ENCODE measurements at regions not wholly inside any gene's neighbourhood (a gene's known extent, or its start where the extent isn't known, plus 50 kb on each side); places are given as distances from the start of the nearest gene placed in this dataset.

DNA sequence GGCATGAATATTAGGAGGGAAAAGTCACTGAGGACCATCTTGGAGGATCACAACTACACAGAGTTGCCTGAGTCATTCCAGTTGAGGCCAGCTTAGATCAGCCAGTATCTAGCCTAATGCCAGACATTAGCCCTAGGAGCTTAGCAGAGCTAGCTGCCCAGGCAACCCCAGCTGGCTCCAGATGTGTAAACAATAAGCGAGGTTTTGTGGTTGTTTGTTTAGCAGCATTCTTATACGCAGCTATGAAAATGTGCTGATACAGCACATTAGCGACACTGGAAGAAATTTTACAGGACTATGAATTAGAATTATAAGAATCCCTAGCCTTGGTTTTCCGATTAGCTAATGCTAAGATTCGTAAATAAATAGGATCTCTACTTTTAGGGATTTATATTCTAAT lies 59.3 kb downstream of the BTBD3 start:
- Histone ChIP-seq H3K36me3 (ENCODE audit: control insufficient read depth in 4 of 4, insufficient read depth in 4 of 4, low read length in 3 of 4) (no peaks in the 10 kb centered on the region), H3K4me3 (ENCODE audit: control insufficient read depth in 1 of 7, extremely low read depth in 1 of 7, insufficient read depth in 4 of 7, low read depth in 2 of 7, low read length in 6 of 7) (no peak overlapping the region), H3K27ac (ENCODE audit: insufficient read depth in 1 of 2, low read depth in 1 of 2, low read length in 2 of 2, poor library complexity in 1 of 2, severe bottlenecking in 2 of 2) (no peak overlapping the region), H3K9me3 (ENCODE audit: control extremely low read depth in 1 of 5, control insufficient read depth in 4 of 5, insufficient read depth in 2 of 5, low read depth in 1 of 5, low read length in 4 of 5) (peaks cover 0 to 3% (median 2%) of the 10 kb centered on the region in 5 experiments), H3K4me1 (ENCODE audit: control extremely low read depth in 1 of 4, control insufficient read depth in 4 of 4, insufficient read depth in 4 of 4, low read length in 3 of 4) (no peaks in the 10 kb centered on the region), H3K27me3 (replicated peaks in 2 of 5; ENCODE audit: control insufficient read depth in 4 of 5, insufficient read depth in 5 of 5, low read length in 4 of 5) (no peaks in the 10 kb centered on the region)
- DNase-seq, result no peak
- 97% methylated on average over 3 of the region's 5 CpGs for WGBS (ENCODE audit: insufficient coverage)
- ChIA-PET POLR2A (no interaction called here), CTCF (no interaction called here)

DNA sequence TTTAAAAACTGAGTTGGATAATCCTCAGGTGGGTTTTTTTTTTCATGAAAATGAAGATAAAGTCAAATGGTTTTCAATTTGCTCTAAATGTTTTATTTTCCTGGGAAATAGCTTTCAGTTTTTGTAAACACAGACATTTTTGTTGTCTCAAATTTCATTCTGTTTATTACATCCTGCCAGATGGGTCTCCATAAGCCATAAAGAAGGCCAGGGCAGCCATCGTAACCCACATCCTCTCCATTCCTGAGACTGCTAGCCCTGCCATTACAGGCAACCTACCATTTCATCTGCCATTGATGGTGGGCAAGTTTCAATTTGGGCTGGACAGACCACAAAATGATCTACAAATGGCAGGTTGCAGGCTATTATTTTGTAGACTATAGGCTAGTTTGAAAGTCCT lies 60.8 kb downstream of the BTBD3 start:
- no peaks in the 10 kb centered on the region for H3K27me3 ChIP-seq (replicated peaks in 2 of 5; ENCODE audit: control insufficient read depth in 4 of 5, insufficient read depth in 5 of 5, low read length in 4 of 5)
- ChIA-PET POLR2A (no interaction called here), CTCF (no interaction called here)
- no peak overlapping the region for H3K27ac ChIP-seq (ENCODE audit: insufficient read depth in 1 of 2, low read depth in 1 of 2, low read length in 2 of 2, poor library complexity in 1 of 2, severe bottlenecking in 2 of 2)
- H3K4me3 ChIP-seq (ENCODE audit: control insufficient read depth in 1 of 7, extremely low read depth in 1 of 7, insufficient read depth in 4 of 7, low read depth in 2 of 7, low read length in 6 of 7), result no peak overlapping the region
- DNase-seq, result no peak
- no peaks in the 10 kb centered on the region for H3K36me3 ChIP-seq (ENCODE audit: control insufficient read depth in 4 of 4, insufficient read depth in 4 of 4, low read length in 3 of 4)
- H3K4me1 ChIP-seq (ENCODE audit: control extremely low read depth in 1 of 4, control insufficient read depth in 4 of 4, insufficient read depth in 4 of 4, low read length in 3 of 4), result no peaks in the 10 kb centered on the region
- no CpG with 5 or more reads among the region's 1 CpG for WGBS (ENCODE audit: insufficient coverage)
- peaks cover 0 to 3% (median 2%) of the 10 kb centered on the region in 5 experiments for H3K9me3 ChIP-seq (ENCODE audit: control extremely low read depth in 1 of 5, control insufficient read depth in 4 of 5, insufficient read depth in 2 of 5, low read depth in 1 of 5, low read length in 4 of 5)

DNA sequence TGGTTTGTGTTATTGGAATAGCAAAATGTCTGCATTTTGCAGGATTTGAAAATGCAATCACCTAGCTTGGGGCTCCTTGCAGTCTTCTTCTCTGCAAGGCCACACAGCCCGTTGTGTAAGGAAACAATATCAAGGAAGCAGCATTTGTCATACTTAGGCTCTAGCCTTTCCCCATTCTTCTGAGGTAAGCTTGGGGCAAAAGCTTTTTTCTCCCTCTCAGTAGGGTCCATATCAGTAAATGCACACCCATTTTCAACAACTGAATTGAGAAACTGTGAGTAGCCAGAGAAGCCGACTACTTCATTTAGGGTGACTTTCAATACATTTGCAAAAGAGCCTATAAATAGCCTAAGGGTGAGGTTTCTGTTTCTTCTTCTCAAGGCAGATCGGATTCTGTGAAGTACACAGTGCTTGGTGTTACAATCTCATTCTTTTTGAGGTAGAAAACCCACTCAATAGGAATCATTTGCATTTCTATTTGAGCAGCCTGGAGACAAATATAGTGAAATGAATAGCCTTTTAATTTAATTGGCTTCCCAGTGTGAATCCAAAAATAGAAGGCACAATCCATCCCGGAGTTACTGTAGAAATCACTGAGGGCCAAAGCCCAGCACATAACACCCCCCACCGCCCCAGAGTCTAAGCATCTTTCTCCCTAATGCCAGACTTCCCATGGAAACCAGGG lies 61.8 kb downstream of the BTBD3 start:
- H3K4me1 ChIP-seq (ENCODE audit: control extremely low read depth in 1 of 4, control insufficient read depth in 4 of 4, insufficient read depth in 4 of 4, low read length in 3 of 4), result no peaks in the 10 kb centered on the region
- no peaks in the 10 kb centered on the region for H3K36me3 ChIP-seq (ENCODE audit: control insufficient read depth in 4 of 4, insufficient read depth in 4 of 4, low read length in 3 of 4)
- H3K27me3 ChIP-seq (replicated peaks in 2 of 5; ENCODE audit: control insufficient read depth in 4 of 5, insufficient read depth in 5 of 5, low read length in 4 of 5), result no peaks in the 10 kb centered on the region
- H3K27ac ChIP-seq (ENCODE audit: insufficient read depth in 1 of 2, low read depth in 1 of 2, low read length in 2 of 2, poor library complexity in 1 of 2, severe bottlenecking in 2 of 2), result no peak overlapping the region
- no peak overlapping the region for H3K4me3 ChIP-seq (ENCODE audit: control insufficient read depth in 1 of 7, extremely low read depth in 1 of 7, insufficient read depth in 4 of 7, low read depth in 2 of 7, low read length in 6 of 7)
- ChIA-PET CTCF (no interaction called here), POLR2A (no interaction called here)
- no peak for DNase-seq
- H3K9me3 ChIP-seq (ENCODE audit: control extremely low read depth in 1 of 5, control insufficient read depth in 4 of 5, insufficient read depth in 2 of 5, low read depth in 1 of 5, low read length in 4 of 5), result peaks cover 0 to 3% (median 2%) of the 10 kb centered on the region in 5 experiments
- WGBS (ENCODE audit: insufficient coverage), result 44% methylated on average over 2 of the region's 5 CpGs

DNA sequence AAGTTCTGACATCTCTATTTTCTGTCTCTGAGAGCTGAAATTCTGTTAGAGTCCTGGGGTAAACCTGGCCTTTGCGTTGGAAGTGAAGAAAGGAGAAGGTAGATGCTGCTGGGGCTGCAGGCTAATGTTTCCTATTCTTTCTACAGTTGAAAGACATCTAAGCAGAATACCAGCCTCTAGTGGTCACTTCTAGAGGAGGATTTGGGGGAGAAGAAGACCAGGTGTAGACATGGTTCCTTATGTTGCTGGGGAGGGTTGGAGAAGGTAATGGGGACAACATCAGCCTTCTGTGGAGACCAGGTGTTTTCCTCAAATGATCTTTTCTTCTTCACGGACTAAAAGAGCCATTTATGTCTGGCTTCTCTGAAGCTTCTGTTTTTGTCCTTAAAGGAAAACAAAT lies 62.6 kb downstream of the BTBD3 start:
- CTCF ChIA-PET, result no interaction called here
- WGBS (ENCODE audit: insufficient coverage), result no CpG with 5 or more reads among the region's 2 CpGs
- H3K9me3 ChIP-seq (ENCODE audit: control extremely low read depth in 1 of 5, control insufficient read depth in 4 of 5, insufficient read depth in 2 of 5, low read depth in 1 of 5, low read length in 4 of 5), result peaks cover 0 to 3% (median 2%) of the 10 kb centered on the region in 5 experiments
- no peaks in the 10 kb centered on the region for H3K4me1 ChIP-seq (ENCODE audit: control extremely low read depth in 1 of 4, control insufficient read depth in 4 of 4, insufficient read depth in 4 of 4, low read length in 3 of 4)
- H3K36me3 ChIP-seq (ENCODE audit: control insufficient read depth in 4 of 4, insufficient read depth in 4 of 4, low read length in 3 of 4), result no peaks in the 10 kb centered on the region
- DNase-seq, result peak in 1 of 3 donors; percentile 0
- POLR2A ChIA-PET, result no interaction called here
- H3K4me3 ChIP-seq (ENCODE audit: control insufficient read depth in 1 of 7, extremely low read depth in 1 of 7, insufficient read depth in 4 of 7, low read depth in 2 of 7, low read length in 6 of 7), result no peak overlapping the region
- no peak overlapping the region for H3K27ac ChIP-seq (ENCODE audit: insufficient read depth in 1 of 2, low read depth in 1 of 2, low read length in 2 of 2, poor library complexity in 1 of 2, severe bottlenecking in 2 of 2)
- H3K27me3 ChIP-seq (replicated peaks in 2 of 5; ENCODE audit: control insufficient read depth in 4 of 5, insufficient read depth in 5 of 5, low read length in 4 of 5), result no peaks in the 10 kb centered on the region

DNA sequence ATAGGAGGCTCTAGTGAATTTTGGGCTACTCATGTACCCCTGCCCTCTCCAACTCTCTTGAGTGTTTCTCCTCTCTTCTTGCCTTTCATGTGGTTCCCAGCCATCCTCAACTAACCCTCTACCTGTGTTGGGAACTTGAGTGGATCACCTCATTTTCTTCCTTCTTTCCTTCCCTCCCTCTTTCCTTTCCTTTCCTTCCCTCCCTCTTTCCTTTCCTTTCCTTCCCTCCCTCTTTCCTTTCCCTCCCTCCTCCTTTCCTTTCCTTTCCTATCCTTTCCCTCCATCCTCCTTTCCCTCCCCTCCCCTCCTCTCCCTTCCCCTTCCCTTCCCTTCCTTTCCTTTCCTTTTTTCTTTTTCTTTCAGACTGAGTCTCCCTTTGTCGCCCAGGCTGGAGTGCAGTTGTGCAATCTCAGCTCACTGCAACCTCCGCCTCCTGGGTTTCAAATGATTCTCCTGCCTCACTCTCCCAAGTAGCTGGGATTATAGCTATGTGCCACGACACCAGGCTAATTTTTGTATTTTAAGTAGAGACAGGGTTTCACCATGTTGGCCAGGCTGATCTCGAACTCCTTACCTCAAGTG lies 63.8 kb downstream of the BTBD3 start:
- H3K4me3 ChIP-seq (ENCODE audit: control insufficient read depth in 1 of 7, extremely low read depth in 1 of 7, insufficient read depth in 4 of 7, low read depth in 2 of 7, low read length in 6 of 7), result no peak overlapping the region
- H3K27ac ChIP-seq (ENCODE audit: insufficient read depth in 1 of 2, low read depth in 1 of 2, low read length in 2 of 2, poor library complexity in 1 of 2, severe bottlenecking in 2 of 2), result no peak overlapping the region
- CTCF ChIA-PET, result no interaction called here
- DNase-seq, result no peak
- H3K9me3 ChIP-seq (ENCODE audit: control extremely low read depth in 1 of 5, control insufficient read depth in 4 of 5, insufficient read depth in 2 of 5, low read depth in 1 of 5, low read length in 4 of 5), result peaks cover 0 to 3% (median 0%) of the 10 kb centered on the region in 5 experiments
- POLR2A ChIA-PET, result no interaction called here
- no peaks in the 10 kb centered on the region for H3K27me3 ChIP-seq (replicated peaks in 2 of 5; ENCODE audit: control insufficient read depth in 4 of 5, insufficient read depth in 5 of 5, low read length in 4 of 5)
- WGBS (ENCODE audit: insufficient coverage), result 95% methylated on average over 4 of the region's 4 CpGs
- no peaks in the 10 kb centered on the region for H3K36me3 ChIP-seq (ENCODE audit: control insufficient read depth in 4 of 4, insufficient read depth in 4 of 4, low read length in 3 of 4)
- no peaks in the 10 kb centered on the region for H3K4me1 ChIP-seq (ENCODE audit: control extremely low read depth in 1 of 4, control insufficient read depth in 4 of 4, insufficient read depth in 4 of 4, low read length in 3 of 4)

DNA sequence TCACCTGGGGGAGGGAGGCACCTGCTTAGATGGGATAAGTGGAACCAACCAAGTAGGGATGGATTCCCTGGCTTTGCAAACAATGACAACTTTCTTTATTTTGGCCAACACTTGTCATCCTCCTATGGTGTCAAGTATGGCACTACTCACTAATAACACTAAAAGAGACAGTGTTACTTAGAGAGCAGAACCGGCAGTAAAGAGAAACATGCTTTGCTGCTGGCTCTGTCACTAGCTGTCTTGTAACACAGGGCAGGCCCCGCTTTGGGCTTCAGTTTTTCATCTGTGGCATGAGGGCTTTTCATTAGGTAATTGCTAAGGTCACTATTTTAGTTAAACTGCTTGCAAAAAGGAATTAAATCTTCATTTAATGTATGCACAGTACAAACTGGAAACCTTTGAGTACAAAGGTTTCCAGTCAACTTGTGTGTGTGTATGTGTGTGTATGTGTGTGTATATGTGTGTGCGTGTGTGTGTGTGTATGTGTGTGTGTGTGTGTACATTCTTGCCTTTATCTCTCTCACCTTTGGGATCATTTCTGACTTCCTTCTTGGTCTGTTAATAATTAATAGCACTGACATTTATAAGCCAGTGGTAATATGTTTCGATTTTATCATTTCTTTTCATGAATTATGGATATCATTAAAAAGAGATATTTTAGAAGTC lies 64.7 kb downstream of the BTBD3 start:
- 100% methylated on average over 1 of the region's 4 CpGs for WGBS (ENCODE audit: insufficient coverage)
- DNase-seq, result no peak
- H3K4me1 ChIP-seq (ENCODE audit: control extremely low read depth in 1 of 4, control insufficient read depth in 4 of 4, insufficient read depth in 4 of 4, low read length in 3 of 4), result no peaks in the 10 kb centered on the region
- no peaks in the 10 kb centered on the region for H3K9me3 ChIP-seq (ENCODE audit: control extremely low read depth in 1 of 5, control insufficient read depth in 4 of 5, insufficient read depth in 2 of 5, low read depth in 1 of 5, low read length in 4 of 5)
- H3K27me3 ChIP-seq (replicated peaks in 2 of 5; ENCODE audit: control insufficient read depth in 4 of 5, insufficient read depth in 5 of 5, low read length in 4 of 5), result no peaks in the 10 kb centered on the region
- H3K27ac ChIP-seq (ENCODE audit: insufficient read depth in 1 of 2, low read depth in 1 of 2, low read length in 2 of 2, poor library complexity in 1 of 2, severe bottlenecking in 2 of 2), result no peak overlapping the region
- H3K4me3 ChIP-seq (ENCODE audit: control insufficient read depth in 1 of 7, extremely low read depth in 1 of 7, insufficient read depth in 4 of 7, low read depth in 2 of 7, low read length in 6 of 7), result no peak overlapping the region
- ChIA-PET POLR2A (no interaction called here), CTCF (no interaction called here)
- no peaks in the 10 kb centered on the region for H3K36me3 ChIP-seq (ENCODE audit: control insufficient read depth in 4 of 4, insufficient read depth in 4 of 4, low read length in 3 of 4)

DNA sequence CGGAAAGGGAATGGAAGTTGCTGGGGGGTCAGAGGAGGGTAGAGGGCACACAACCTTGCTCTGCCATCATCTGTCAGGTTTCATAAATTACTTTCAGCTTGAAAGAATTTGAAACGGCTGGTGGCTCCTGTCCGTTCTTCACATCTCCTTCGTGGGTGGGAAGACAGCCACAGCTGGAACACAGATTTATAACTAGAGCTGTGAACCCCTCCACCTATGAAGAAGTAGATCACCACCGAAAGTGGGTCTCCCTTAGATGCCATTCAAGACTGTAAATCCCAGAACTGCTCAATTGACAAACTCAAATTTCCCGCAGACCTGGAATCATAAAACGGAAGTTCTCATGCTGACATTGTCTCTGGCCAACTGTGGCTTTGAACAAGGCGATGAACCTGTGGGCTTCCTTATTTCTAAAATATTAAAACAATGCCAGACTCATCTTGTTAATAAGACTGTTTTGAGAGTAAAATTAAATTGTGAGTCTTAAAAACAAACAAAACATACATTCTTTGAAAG lies 65.3 kb downstream of the BTBD3 start:
- Histone ChIP-seq H3K27me3 (replicated peaks in 2 of 5; ENCODE audit: control insufficient read depth in 4 of 5, insufficient read depth in 5 of 5, low read length in 4 of 5) (no peaks in the 10 kb centered on the region), H3K27ac (ENCODE audit: insufficient read depth in 1 of 2, low read depth in 1 of 2, low read length in 2 of 2, poor library complexity in 1 of 2, severe bottlenecking in 2 of 2) (no peak overlapping the region), H3K36me3 (ENCODE audit: control insufficient read depth in 4 of 4, insufficient read depth in 4 of 4, low read length in 3 of 4) (no peaks in the 10 kb centered on the region), H3K4me1 (ENCODE audit: control extremely low read depth in 1 of 4, control insufficient read depth in 4 of 4, insufficient read depth in 4 of 4, low read length in 3 of 4) (no peaks in the 10 kb centered on the region), H3K4me3 (ENCODE audit: control insufficient read depth in 1 of 7, extremely low read depth in 1 of 7, insufficient read depth in 4 of 7, low read depth in 2 of 7, low read length in 6 of 7) (no peak overlapping the region), H3K9me3 (ENCODE audit: control extremely low read depth in 1 of 5, control insufficient read depth in 4 of 5, insufficient read depth in 2 of 5, low read depth in 1 of 5, low read length in 4 of 5) (no peaks in the 10 kb centered on the region)
- POLR2A ChIA-PET, result no interaction called here
- 91% methylated on average over 7 of the region's 8 CpGs for WGBS (ENCODE audit: insufficient coverage)
- DNase-seq, result no peak
- CTCF ChIA-PET, result no interaction called here
